ENCODE measurements at regions not wholly inside any gene's neighbourhood (a gene's known extent, or its start where the extent isn't known, plus 50 kb on each side); places are given as distances from the start of the nearest gene placed in this dataset.

DNA sequence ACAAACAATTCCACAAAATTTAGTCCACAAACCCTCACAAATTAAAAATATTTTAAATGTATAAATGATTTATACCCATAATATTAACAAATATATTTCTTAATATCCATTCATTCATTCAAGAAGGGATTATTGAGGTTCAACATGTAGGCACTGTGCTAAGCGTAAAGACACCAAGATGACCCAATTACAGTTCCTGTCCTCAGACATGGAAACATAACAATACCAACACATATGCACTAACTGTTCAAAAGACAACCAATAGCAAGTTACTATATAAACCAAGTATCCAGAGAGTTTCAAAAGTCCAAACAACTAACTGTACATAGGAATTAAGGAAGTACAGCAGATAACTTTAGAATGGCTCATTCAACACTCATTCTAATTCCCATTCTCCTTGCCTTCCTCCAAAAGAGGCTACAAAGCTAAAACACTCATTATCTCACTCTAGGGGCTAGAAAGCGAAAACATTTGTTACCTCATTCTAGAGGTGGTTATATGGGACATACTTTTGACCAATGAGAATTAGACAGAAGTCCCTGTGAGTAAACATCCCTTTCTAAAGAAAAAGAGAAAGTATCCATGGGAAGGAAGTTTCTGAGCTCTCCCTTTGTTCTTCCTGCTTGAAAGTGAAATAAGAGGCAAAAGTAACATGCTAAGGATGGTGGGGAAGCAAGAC, 292.4 kb downstream of the ZEB2 start:
- ATAC-seq (no peak), DNase-seq (no peak)
- intact Hi-C loops (cut with micrococcal nuclease): no loop called here

DNA sequence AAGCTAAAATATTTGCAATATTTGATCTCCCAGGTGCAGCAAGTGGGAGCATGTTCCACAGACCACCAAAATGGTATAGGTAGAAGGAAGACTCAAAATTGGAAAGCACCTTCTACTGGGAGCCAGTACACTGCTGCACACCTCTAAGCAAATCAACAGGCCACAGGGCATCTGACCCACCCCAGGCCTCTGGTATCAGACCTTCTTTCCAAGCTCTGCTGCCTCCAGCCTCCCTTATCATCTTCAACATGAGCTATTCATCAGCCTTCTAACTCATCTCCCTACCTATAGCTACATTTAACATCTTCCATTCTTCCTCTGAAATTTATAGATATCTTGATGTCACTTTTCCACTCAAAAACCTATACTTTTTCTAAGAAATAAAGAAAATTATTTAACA, 294.8 kb downstream of the ZEB2 start:
- intact Hi-C loops (cut with micrococcal nuclease): no loop called here
- no peak for DNase-seq
- no peak for ATAC-seq

- ATAC-seq (no peak), DNase-seq (no peak)
- intact Hi-C loops (cut with micrococcal nuclease): no loop called here
These were observed 295.4 kb downstream of the ZEB2 start for GRCh38 chr2:144224472-144224871.

DNA sequence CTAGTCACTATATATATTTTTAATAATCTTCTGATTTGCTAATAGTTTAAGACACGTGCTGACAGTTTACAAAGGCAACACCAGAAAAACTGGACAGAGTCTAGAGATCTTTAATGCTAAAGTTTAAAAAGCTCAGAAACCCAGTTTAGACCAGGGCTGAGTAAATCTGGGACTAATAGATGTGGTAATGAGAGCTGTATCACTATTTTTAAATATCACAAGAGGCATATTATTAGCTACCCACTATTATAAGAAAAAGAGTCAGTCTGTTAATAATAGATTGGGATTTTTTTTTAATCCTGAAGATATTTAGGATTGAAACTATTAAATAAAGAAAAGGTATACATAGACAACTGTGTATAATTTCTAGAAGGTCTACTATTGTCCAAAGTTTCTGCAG, 299.9 kb downstream of the ZEB2 start:
- intact Hi-C loops (cut with micrococcal nuclease): no loop called here
- peak; percentile 44 for ATAC-seq
- DNase-seq: no peak

- DNase-seq: no peak
- intact Hi-C loops (cut with micrococcal nuclease): no loop called here
- peak; percentile 48 for ATAC-seq
These were observed 301.9 kb downstream of the ZEB2 start for GRCh38 chr2:144217853-144218633.

- intact Hi-C loops (cut with micrococcal nuclease): no loop called here
- DNase-seq: no peak
These were observed 303.9 kb downstream of the ZEB2 start for GRCh38 chr2:144215701-144216675.

GRCh38 chr2:144215207-144215606, 304.7 kb downstream of the ZEB2 start:
- DNase-seq: no peak
- no peak for ATAC-seq
- intact Hi-C loops (cut with micrococcal nuclease): no loop called here

More at GRCh38 chr2:144215701-144216675, 303.9 kb downstream of the ZEB2 start:
- ATAC-seq: no peak

DNA sequence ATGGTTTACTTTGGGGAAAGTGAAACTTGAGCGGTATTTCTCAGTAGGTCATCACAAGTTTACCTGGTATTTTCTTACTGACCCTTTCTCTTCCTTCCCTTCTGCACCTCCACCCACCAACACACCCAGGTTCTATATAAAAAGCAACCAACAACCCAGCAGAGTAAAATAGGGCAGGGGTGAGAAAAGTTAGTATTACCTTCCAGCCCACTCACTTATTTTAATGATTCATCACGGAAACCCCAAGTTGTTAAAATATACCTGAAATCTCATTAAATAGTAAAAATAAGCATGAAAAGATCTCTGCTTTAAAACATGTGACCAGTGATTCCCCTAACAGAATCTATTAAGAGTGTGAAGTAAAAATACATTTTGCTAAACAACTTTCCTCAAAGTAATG, 306.1 kb downstream of the ZEB2 start:
- DNase-seq: no peak
- no peak for ATAC-seq
- intact Hi-C loops (cut with micrococcal nuclease): no loop called here

DNA sequence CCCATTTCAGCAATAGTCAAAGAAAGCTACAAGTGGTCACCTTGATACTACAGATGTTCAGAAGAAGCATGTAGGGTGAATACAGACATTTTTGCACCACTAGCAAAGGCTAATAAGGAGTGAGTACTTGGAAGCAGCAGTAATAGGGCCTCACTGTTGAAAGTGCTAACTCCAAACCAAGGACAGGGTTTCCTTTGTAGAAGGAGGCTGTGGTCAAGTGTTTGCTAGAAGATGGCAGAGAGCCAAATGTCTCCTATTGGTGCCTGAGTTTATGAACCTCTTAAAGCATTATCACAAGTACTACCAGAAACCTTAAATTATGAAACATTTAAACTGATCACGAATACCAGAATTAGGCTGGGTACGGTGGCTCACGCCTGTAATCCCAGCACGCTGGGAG, 308.1 kb downstream of the ZEB2 start:
- DNase-seq (no peak), ATAC-seq (no peak)
- intact Hi-C loops (cut with micrococcal nuclease): no loop called here

GRCh38 chr2:144211065-144211464, 308.9 kb downstream of the ZEB2 start:
- ATAC-seq (no peak), DNase-seq (no peak)
- intact Hi-C loops (cut with micrococcal nuclease): no loop called here

GRCh38 chr2:144210076-144210475, 309.8 kb downstream of the ZEB2 start:
- ATAC-seq: no peak
- DNase-seq: no peak
- intact Hi-C loops (cut with micrococcal nuclease): no loop called here

DNA sequence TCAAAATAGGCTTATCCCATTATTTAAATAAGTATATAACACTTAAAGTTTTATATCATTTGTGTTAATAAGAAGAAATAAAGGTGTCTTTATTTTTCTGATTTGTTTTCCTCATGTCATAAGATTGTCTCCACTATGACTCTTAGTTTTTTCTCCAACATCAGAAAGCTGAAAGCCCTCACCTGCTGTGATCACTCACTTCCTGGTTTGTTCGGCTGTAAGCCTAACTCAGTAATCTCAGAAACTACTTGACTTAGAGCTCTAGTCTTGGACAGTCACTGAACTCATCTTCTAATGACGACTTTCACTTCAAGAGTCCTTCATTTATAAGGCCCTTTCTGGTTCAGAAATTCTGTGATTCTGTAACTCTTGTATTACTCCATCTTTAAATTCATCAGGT, 311.0 kb downstream of the ZEB2 start:
- intact Hi-C loops (cut with micrococcal nuclease): no loop called here
- no peak for ATAC-seq
- DNase-seq: no peak

GRCh38 chr2:144206019-144206418, 313.9 kb downstream of the ZEB2 start:
- ATAC-seq (no peak), DNase-seq (no peak)
- intact Hi-C loops (cut with micrococcal nuclease): no loop called here

- ATAC-seq: no peak
- intact Hi-C loops (cut with micrococcal nuclease): no loop called here
- DNase-seq: no peak
These were observed 318.0 kb downstream of the ZEB2 start for GRCh38 chr2:144201868-144202468.

DNA sequence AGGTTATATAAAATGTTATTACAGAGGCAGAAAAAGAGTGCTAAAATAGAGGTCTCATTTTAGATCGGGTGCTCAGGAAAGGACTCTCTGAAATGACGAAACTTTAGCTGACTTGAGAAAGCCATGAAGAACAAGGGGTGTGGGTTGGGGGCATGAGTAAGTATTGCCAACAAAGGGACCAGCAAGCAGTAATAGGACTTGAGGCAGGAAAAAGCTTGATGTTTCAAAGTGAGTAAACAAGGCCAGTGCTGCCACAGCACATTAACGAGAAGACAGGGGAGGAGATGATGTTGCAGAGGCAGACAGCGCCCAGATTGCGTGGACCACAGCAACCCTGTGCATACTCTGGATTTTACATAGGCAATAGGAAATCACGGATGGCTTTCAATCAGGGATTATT, 318.8 kb downstream of the ZEB2 start:
- DNase-seq: no peak
- ATAC-seq: no peak
- intact Hi-C loops (cut with micrococcal nuclease): no loop called here

GRCh38 chr2:144198116-144198515, 321.8 kb downstream of the ZEB2 start:
- DNase-seq (no peak), ATAC-seq (peak; percentile 22)
- intact Hi-C loops (cut with micrococcal nuclease): no loop called here

- no peak for DNase-seq
- no peak for ATAC-seq
- intact Hi-C loops (cut with micrococcal nuclease): no loop called here
These were observed 325.4 kb downstream of the ZEB2 start for GRCh38 chr2:144194326-144195071.

GRCh38 chr2:144190908-144191605, 328.9 kb downstream of the ZEB2 start:
- DNase-seq (no peak), ATAC-seq (no peak)
- intact Hi-C loops (cut with micrococcal nuclease): no loop called here
